ENCODE measurements at regions not wholly inside any gene's neighbourhood (a gene's known extent, or its start where the extent isn't known, plus 50 kb on each side); places are given as distances from the start of the nearest gene placed in this dataset.

DNA sequence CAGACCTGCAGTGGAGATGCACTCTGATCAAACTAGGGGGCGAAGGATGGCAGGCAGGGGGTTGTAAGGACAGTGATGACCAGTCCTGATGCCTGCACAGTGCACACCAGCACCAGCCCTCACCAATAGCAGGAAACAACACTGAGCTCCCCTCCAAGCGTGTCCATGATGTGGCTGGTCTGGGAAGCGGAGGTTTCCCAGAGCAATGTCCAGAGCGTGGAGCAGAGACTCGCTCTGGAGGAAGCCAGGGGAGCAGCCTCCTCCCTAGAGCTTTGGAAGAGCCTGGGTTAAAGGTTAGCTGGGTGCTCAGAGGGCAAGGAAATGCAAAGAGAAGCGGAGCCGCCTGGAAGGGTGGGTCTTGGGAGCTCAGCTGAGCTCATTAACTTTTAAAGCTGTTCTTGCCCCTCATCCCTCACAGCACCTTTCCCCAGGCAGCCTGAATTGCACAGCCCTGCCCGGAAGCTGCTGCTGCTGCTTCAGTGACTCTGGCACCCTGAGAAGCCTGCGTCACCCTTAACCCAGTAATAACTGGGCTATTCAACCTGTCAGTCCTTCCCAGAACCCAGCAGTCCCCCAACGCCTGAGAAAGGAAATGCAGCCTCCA is 162.2 kb upstream of the RAB4A start:
- TF ChIP-seq HDGF (IDR thresholded peaks at IDR 0.05; ENCODE audit: borderline replicate concordance) (no peak), FOXM1 (IDR thresholded peaks at IDR 0.05; ENCODE audit: borderline replicate concordance) (no peak), ELF4 (IDR thresholded peaks at IDR 0.05) (no peak), FOXA1 (IDR thresholded peaks at IDR 0.05) (no peak), ZNF384 (IDR thresholded peaks at IDR 0.05) (no peak), TARDBP (IDR thresholded peaks at IDR 0.05) (no peak), CTBP1 (IDR thresholded peaks at IDR 0.05; ENCODE audit: borderline replicate concordance) (no peak), LEF1 (IDR thresholded peaks at IDR 0.05; ENCODE audit: borderline replicate concordance) (no peak), BHLHE40 (IDR thresholded peaks at IDR 0.05; ENCODE audit: borderline replicate concordance) (no peak)
- TF ChIP-seq, protein P1, sequence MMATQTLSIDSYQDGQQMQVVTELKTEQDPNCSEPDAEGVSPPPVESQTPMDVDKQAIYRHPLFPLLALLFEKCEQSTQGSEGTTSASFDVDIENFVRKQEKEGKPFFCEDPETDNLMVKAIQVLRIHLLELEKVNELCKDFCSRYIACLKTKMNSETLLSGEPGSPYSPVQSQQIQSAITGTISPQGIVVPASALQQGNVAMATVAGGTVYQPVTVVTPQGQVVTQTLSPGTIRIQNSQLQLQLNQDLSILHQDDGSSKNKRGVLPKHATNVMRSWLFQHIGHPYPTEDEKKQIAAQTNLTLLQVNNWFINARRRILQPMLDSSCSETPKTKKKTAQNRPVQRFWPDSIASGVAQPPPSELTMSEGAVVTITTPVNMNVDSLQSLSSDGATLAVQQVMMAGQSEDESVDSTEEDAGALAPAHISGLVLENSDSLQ (IDR thresholded peaks at IDR 0.05): no peak
